ENCODE measurements at regions not wholly inside any gene's neighbourhood (a gene's known extent, or its start where the extent isn't known, plus 50 kb on each side); places are given as distances from the start of the nearest gene placed in this dataset.

GRCh38 chr3:150239766-150240165 is 168.3 kb upstream of the TSC22D2 start (continued):
- TF ChIP-seq, protein P1, sequence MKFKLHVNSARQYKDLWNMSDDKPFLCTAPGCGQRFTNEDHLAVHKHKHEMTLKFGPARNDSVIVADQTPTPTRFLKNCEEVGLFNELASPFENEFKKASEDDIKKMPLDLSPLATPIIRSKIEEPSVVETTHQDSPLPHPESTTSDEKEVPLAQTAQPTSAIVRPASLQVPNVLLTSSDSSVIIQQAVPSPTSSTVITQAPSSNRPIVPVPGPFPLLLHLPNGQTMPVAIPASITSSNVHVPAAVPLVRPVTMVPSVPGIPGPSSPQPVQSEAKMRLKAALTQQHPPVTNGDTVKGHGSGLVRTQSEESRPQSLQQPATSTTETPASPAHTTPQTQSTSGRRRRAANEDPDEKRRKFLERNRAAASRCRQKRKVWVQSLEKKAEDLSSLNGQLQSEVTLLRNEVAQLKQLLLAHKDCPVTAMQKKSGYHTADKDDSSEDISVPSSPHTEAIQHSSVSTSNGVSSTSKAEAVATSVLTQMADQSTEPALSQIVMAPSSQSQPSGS (IDR thresholded peaks at IDR 0.05; ENCODE audit: low read length): no peak
